Loucy (cell line): ENCODE measurements at regions not wholly inside any gene's neighbourhood (a gene's known extent, or its start where the extent isn't known, plus 50 kb on each side); places are given as distances from the start of the nearest gene placed in this dataset.

Source experiments
- CTCF ChIP-seq: fragments of 200-600 bp; sonication (generic); conservative IDR thresholded peaks from 2 replicates; pipeline ENCODE4 v1.5.1; 2014; ENCODE audit warnings: mild to moderate bottlenecking, antibody characterized with exemption, low read length
- EZH2phosphoT487 ChIP-seq: fragments of 200-600 bp; IDR thresholded peaks from 2 replicates; pipeline ENCODE4 v1.6.1; 2018; ENCODE audit warnings: antibody characterized with exemption, mild to moderate bottlenecking, moderate library complexity, borderline replicate concordance

- TF ChIP-seq EZH2phosphoT487 = no peak
- TF ChIP-seq CTCF = no peak
These were observed 107.5 kb upstream of the MRPS22 start for GRCh38 chr3:139236336-139236735.
